Tibial nerve (tissue), 3 donors: ENCODE measurements at regions not wholly inside any gene's neighbourhood (a gene's known extent, or its start where the extent isn't known, plus 50 kb on each side); places are given as distances from the start of the nearest gene placed in this dataset.

Experiments used
- CTCF ChIP-seq, 5 experiments: fragments of 200-600 bp in 3 of 5; fragments of 450-650 bp in 2 of 5; sonication (generic) in 3 of 5; IDR thresholded peaks; one replicate each; pipeline ENCODE4 v1.5.1; 2016 to 2019; ENCODE audit warnings: antibody characterized with exemption in 5 of 5, mild to moderate bottlenecking in 3 of 5, moderate library complexity in 2 of 5
- POLR2A ChIP-seq, 2 donors: fragments of 450-650 bp; IDR thresholded peaks; one replicate each; pipeline ENCODE4 v1.6.1; 2017; ENCODE audit warnings: antibody characterized with exemption in 2 of 2, mild to moderate bottlenecking in 2 of 2, moderate library complexity in 2 of 2

- TF ChIP-seq CTCF (IDR thresholded peaks at IDR 0.05) (no peak), POLR2A (IDR thresholded peaks at IDR 0.05) (no peak)
Observed at GRCh38 chr21:26736449-26736848, 108.8 kb downstream of the ADAMTS1 start.
